ENCODE measurements at regions not wholly inside any gene's neighbourhood (a gene's known extent, or its start where the extent isn't known, plus 50 kb on each side); places are given as distances from the start of the nearest gene placed in this dataset.

DNA sequence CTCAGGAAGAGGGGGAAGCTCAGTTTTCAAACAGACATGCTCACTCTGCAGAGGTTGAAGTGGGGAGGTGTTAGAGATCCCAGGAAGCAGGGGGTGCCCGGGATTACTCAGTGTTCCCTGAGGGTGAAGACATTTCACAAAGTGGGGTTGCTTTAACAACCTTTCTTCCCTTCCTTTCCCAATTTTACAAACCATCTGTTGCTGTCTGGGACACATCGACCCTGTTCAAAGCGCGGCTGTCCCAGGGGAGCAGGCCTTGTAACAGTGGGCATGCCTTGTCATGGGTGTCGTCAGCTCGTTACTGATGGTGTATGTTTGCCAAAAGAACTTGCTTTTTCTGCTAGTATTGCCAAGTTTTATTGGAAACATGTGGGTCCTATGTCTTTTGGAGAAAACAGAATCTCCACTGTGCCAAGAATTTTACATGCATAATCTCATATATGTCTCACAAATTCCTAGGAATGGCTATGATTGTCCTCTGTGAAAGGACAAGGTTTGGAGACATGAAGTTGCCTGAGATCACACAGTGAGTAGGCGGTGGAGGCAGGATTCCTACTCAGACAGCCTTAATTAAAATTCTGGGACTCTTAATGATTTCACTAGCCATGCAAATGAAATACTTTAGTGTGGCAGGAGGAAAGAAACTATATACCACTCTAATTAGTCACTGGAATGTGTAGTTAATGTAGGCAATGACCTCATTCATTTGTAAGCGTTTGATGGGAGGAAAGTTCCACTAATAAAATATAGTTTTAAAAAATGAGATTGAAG, 198.9 kb downstream of the NXNL2 start:
- TF ChIP-seq, protein P1, sequence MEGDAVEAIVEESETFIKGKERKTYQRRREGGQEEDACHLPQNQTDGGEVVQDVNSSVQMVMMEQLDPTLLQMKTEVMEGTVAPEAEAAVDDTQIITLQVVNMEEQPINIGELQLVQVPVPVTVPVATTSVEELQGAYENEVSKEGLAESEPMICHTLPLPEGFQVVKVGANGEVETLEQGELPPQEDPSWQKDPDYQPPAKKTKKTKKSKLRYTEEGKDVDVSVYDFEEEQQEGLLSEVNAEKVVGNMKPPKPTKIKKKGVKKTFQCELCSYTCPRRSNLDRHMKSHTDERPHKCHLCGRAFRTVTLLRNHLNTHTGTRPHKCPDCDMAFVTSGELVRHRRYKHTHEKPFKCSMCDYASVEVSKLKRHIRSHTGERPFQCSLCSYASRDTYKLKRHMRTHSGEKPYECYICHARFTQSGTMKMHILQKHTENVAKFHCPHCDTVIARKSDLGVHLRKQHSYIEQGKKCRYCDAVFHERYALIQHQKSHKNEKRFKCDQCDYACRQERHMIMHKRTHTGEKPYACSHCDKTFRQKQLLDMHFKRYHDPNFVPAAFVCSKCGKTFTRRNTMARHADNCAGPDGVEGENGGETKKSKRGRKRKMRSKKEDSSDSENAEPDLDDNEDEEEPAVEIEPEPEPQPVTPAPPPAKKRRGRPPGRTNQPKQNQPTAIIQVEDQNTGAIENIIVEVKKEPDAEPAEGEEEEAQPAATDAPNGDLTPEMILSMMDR (IDR thresholded peaks at IDR 0.05) = no peak
- no CpG with 5 or more reads among the region's 8 CpGs for WGBS (ENCODE audit: insufficient coverage)

DNA sequence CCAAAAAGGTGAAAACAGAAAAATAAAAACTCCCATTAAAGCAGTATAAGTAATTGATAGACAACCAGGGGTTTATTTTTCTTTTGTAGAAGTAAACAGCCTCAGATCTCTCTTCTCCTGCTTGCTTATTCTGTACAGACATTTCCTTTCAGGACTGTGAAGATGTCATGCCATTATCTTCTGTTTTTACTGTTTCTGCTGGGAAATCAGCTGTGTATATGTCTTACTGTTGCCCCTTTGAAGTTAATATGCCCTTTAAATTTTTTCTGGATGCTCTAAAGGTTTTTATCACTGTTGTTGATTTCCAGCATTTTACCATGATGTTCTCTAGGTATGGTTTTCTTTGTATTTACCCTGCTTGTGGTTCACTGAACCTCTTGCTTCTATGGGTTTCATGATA, 199.5 kb downstream of the NXNL2 start:
- H4K20me1 ChIP-seq (ENCODE audit: insufficient read depth, low read length) = no peaks in the 10 kb centered on the region
- DNase-seq = no peak
- no peaks in the 10 kb centered on the region for H3K4me1 ChIP-seq (ENCODE audit: control insufficient read depth in 1 of 2, insufficient read depth in 2 of 2, low read length in 2 of 2)
- no peaks in the 10 kb centered on the region for H3K9me3 ChIP-seq (replicated peaks in 1 of 2; ENCODE audit: control insufficient read depth in 1 of 2, insufficient read depth in 1 of 2, low read length in 2 of 2)
- H3K27ac ChIP-seq (ENCODE audit: low read depth in 1 of 2, low read length in 2 of 2) = no peak overlapping the region
- no peak overlapping the region for H3K4me3 ChIP-seq (replicated peaks in 1 of 3; ENCODE audit: low read depth in 2 of 3, low read length in 3 of 3)
- no peaks in the 10 kb centered on the region for H3K36me3 Mint-ChIP-seq
- peaks cover 14 to 31% (median 23%) of the 10 kb centered on the region in 3 donors for H3K27me3 Mint-ChIP-seq (ENCODE audit: low read depth in 3 of 3)
- intact Hi-C loops (cut with micrococcal nuclease) = no loop called here
- no peak overlapping the region for H3K27ac Mint-ChIP-seq
- TF ChIP-seq, protein P1 (IDR thresholded peaks at IDR 0.05) = no peak
- H3K4me2 ChIP-seq (replicated peaks; ENCODE audit: extremely low read depth, low read length, poor library complexity, severe bottlenecking) = no peak overlapping the region
- H2AFZ ChIP-seq (ENCODE audit: insufficient read depth, low read depth, low read length, poor library complexity, severe bottlenecking) = no peak overlapping the region
- peaks cover 0 to 9% (median 2%) of the 10 kb centered on the region in 7 donors for H3K9me3 Mint-ChIP-seq
- H3K79me2 ChIP-seq (ENCODE audit: insufficient read depth, low read length) = no peaks in the 10 kb centered on the region
- H3K36me3 ChIP-seq (replicated peaks in 1 of 2; ENCODE audit: control insufficient read depth in 1 of 2, insufficient read depth in 2 of 2, low read length in 2 of 2) = no peaks in the 10 kb centered on the region
- H3K27me3 ChIP-seq (ENCODE audit: control insufficient read depth in 2 of 2, insufficient read depth in 2 of 2, low read length in 2 of 2) = peaks cover 10 to 24% of the 10 kb centered on the region in 2 donors
- H3K4me1 Mint-ChIP-seq = no peaks in the 10 kb centered on the region
- H3K9ac ChIP-seq (ENCODE audit: insufficient read depth, low read length, poor library complexity, severe bottlenecking) = no peak overlapping the region
- no peak overlapping the region for H3K4me3 Mint-ChIP-seq

More for the DNA sequence above, 198.9 kb downstream of the NXNL2 start:
- H3K9ac ChIP-seq (ENCODE audit: insufficient read depth, low read length, poor library complexity, severe bottlenecking) = no peak overlapping the region
- no peaks in the 10 kb centered on the region for H3K79me2 ChIP-seq (ENCODE audit: insufficient read depth, low read length)
- H3K36me3 ChIP-seq (replicated peaks in 1 of 2; ENCODE audit: control insufficient read depth in 1 of 2, insufficient read depth in 2 of 2, low read length in 2 of 2) = no peaks in the 10 kb centered on the region
- Mint-ChIP-seq H3K4me1 (no peaks in the 10 kb centered on the region), H3K36me3 (no peaks in the 10 kb centered on the region), H3K4me3 (no peak overlapping the region), H3K27me3 (ENCODE audit: low read depth in 3 of 3) (peaks cover 13 to 29% (median 22%) of the 10 kb centered on the region in 3 donors), H3K27ac (no peak overlapping the region), H3K9me3 (peaks cover 0 to 9% (median 2%) of the 10 kb centered on the region in 7 donors)
- no peak overlapping the region for H3K27ac ChIP-seq (ENCODE audit: low read depth in 1 of 2, low read length in 2 of 2)
- H3K27me3 ChIP-seq (ENCODE audit: control insufficient read depth in 2 of 2, insufficient read depth in 2 of 2, low read length in 2 of 2) = peaks cover 10 to 25% of the 10 kb centered on the region in 2 donors
- no peaks in the 10 kb centered on the region for H3K4me1 ChIP-seq (ENCODE audit: control insufficient read depth in 1 of 2, insufficient read depth in 2 of 2, low read length in 2 of 2)
- no peak overlapping the region for H3K4me2 ChIP-seq (replicated peaks; ENCODE audit: extremely low read depth, low read length, poor library complexity, severe bottlenecking)
- no peaks in the 10 kb centered on the region for H4K20me1 ChIP-seq (ENCODE audit: insufficient read depth, low read length)
- no peak overlapping the region for H2AFZ ChIP-seq (ENCODE audit: insufficient read depth, low read depth, low read length, poor library complexity, severe bottlenecking)
- no peak for DNase-seq
- H3K4me3 ChIP-seq (replicated peaks in 1 of 3; ENCODE audit: low read depth in 2 of 3, low read length in 3 of 3) = no peak overlapping the region
- intact Hi-C loops (cut with micrococcal nuclease) = no loop called here
- H3K9me3 ChIP-seq (replicated peaks in 1 of 2; ENCODE audit: control insufficient read depth in 1 of 2, insufficient read depth in 1 of 2, low read length in 2 of 2) = no peaks in the 10 kb centered on the region

Measured in CD14-positive monocyte (primary cell).